ENCODE measurements at regions not wholly inside any gene's neighbourhood (a gene's known extent, or its start where the extent isn't known, plus 50 kb on each side); places are given as distances from the start of the nearest gene placed in this dataset.

- no peak for DNase-seq
Observed at GRCh38 chr13:88919970-88920628, 1248.9 kb downstream of the SLITRK5 start.

- DNase-seq = no peak
Observed at GRCh38 chr13:88925954-88926353, 1254.8 kb downstream of the SLITRK5 start.

- DNase-seq = no peak
Observed at GRCh38 chr13:88926890-88927502, 1255.8 kb downstream of the SLITRK5 start.

GRCh38 chr13:88932950-88933349 is 1261.8 kb downstream of the SLITRK5 start:
- DNase-seq = no peak

- DNase-seq = no peak
Observed at GRCh38 chr13:88937384-88937783, 1266.2 kb downstream of the SLITRK5 start.

- DNase-seq = no peak
Observed at GRCh38 chr13:88945793-88946192, 1274.6 kb downstream of the SLITRK5 start.

- DNase-seq = no peak
Observed at GRCh38 chr13:88948501-88948900, 1277.3 kb downstream of the SLITRK5 start.

GRCh38 chr13:88958821-88959220 is 1287.7 kb downstream of the SLITRK5 start:
- no peak for DNase-seq

GRCh38 chr13:88976466-88976865 is 1305.3 kb downstream of the SLITRK5 start:
- DNase-seq = no peak

- no peak for DNase-seq
Observed at GRCh38 chr13:88978607-88979006, 1307.4 kb downstream of the SLITRK5 start.

GRCh38 chr13:88979465-88980175 is 1308.4 kb downstream of the SLITRK5 start:
- DNase-seq = no peak

GRCh38 chr13:89003656-89004055 is 1332.5 kb downstream of the SLITRK5 start:
- DNase-seq = no peak

GRCh38 chr13:89011615-89012014 is 1340.4 kb downstream of the SLITRK5 start:
- DNase-seq = no peak

GRCh38 chr13:89027694-89028306 is 1356.6 kb downstream of the SLITRK5 start:
- DNase-seq = no peak

- no peak for DNase-seq
Observed at GRCh38 chr13:89029062-89029461, 1357.9 kb downstream of the SLITRK5 start.

- no peak for DNase-seq
Observed at GRCh38 chr13:89034015-89034414, 1362.8 kb downstream of the SLITRK5 start.

- DNase-seq = no peak
Observed at GRCh38 chr13:89052699-89053098, 1381.5 kb downstream of the SLITRK5 start.

- DNase-seq = no peak
Observed at GRCh38 chr13:89053418-89053817, 1382.2 kb downstream of the SLITRK5 start.

GRCh38 chr13:89057274-89057673 is 1386.1 kb downstream of the SLITRK5 start:
- no peak for DNase-seq

GRCh38 chr13:89057862-89058261 is 1386.7 kb downstream of the SLITRK5 start:
- no peak for DNase-seq

GRCh38 chr13:89061821-89062220 is 1390.7 kb downstream of the SLITRK5 start:
- DNase-seq = no peak

- DNase-seq = no peak
Observed at GRCh38 chr13:89066868-89067466, 1395.8 kb downstream of the SLITRK5 start.

GRCh38 chr13:89072979-89073378 is 1401.8 kb downstream of the SLITRK5 start:
- no peak for DNase-seq

Data from GF-D8 (cell line).